ENCODE measurements at regions not wholly inside any gene's neighbourhood (a gene's known extent, or its start where the extent isn't known, plus 50 kb on each side); places are given as distances from the start of the nearest gene placed in this dataset.

GRCh38 chr6:101294676-101295075 lies 98.8 kb upstream of the GRIK2 start:
- DNase-seq (ENCODE audit: low spot score) (no peak), ATAC-seq (no peak)
- TF ChIP-seq, protein P1, sequence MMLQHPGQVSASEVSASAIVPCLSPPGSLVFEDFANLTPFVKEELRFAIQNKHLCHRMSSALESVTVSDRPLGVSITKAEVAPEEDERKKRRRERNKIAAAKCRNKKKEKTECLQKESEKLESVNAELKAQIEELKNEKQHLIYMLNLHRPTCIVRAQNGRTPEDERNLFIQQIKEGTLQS (CRISPR knock-in tag; conservative IDR thresholded peaks at IDR 0.05): no peak
- TF ChIP-seq, protein P2, sequence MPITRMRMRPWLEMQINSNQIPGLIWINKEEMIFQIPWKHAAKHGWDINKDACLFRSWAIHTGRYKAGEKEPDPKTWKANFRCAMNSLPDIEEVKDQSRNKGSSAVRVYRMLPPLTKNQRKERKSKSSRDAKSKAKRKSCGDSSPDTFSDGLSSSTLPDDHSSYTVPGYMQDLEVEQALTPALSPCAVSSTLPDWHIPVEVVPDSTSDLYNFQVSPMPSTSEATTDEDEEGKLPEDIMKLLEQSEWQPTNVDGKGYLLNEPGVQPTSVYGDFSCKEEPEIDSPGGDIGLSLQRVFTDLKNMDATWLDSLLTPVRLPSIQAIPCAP (CRISPR knock-in tag; IDR thresholded peaks at IDR 0.05): no peak
- no peak for TF ChIP-seq ZNF121 (CRISPR knock-in tag; IDR thresholded peaks at IDR 0.05)
- no peak for TF ChIP-seq AFF4 (CRISPR knock-in tag; IDR thresholded peaks at IDR 0.05; ENCODE audit: borderline replicate concordance)
- no peak for TF ChIP-seq AR (CRISPR knock-in tag; IDR thresholded peaks at IDR 0.05)
- TF ChIP-seq, protein P3, sequence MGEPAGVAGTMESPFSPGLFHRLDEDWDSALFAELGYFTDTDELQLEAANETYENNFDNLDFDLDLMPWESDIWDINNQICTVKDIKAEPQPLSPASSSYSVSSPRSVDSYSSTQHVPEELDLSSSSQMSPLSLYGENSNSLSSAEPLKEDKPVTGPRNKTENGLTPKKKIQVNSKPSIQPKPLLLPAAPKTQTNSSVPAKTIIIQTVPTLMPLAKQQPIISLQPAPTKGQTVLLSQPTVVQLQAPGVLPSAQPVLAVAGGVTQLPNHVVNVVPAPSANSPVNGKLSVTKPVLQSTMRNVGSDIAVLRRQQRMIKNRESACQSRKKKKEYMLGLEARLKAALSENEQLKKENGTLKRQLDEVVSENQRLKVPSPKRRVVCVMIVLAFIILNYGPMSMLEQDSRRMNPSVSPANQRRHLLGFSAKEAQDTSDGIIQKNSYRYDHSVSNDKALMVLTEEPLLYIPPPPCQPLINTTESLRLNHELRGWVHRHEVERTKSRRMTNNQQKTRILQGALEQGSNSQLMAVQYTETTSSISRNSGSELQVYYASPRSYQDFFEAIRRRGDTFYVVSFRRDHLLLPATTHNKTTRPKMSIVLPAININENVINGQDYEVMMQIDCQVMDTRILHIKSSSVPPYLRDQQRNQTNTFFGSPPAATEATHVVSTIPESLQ (CRISPR knock-in tag; IDR thresholded peaks at IDR 0.05): no peak
- TF ChIP-seq TEAD1 (CRISPR knock-in tag; IDR thresholded peaks at IDR 0.05): no peak
- TF ChIP-seq TP53 (CRISPR knock-in tag; IDR thresholded peaks at IDR 0.05): no peak
- no peak for TF ChIP-seq ZBTB43 (CRISPR knock-in tag; IDR thresholded peaks at IDR 0.05)
- TF ChIP-seq CREB1 (CRISPR knock-in tag; IDR thresholded peaks at IDR 0.05): no peak
- Mint-ChIP-seq H3K27ac (no peak overlapping the region), H3K4me3 (no peak overlapping the region), H3K27me3 (ENCODE audit: low read depth) (no peaks in the 10 kb centered on the region; the same call in 1 of the 2 replicates), H3K36me3 (peaks cover 19% of the 10 kb centered on the region), H3K9me3 (peaks cover 40% of the 10 kb centered on the region), H3K4me1 (no peaks in the 10 kb centered on the region)
- CTCF ChIA-PET: no interaction called here
- POLR2A ChIA-PET: no interaction called here

DNA sequence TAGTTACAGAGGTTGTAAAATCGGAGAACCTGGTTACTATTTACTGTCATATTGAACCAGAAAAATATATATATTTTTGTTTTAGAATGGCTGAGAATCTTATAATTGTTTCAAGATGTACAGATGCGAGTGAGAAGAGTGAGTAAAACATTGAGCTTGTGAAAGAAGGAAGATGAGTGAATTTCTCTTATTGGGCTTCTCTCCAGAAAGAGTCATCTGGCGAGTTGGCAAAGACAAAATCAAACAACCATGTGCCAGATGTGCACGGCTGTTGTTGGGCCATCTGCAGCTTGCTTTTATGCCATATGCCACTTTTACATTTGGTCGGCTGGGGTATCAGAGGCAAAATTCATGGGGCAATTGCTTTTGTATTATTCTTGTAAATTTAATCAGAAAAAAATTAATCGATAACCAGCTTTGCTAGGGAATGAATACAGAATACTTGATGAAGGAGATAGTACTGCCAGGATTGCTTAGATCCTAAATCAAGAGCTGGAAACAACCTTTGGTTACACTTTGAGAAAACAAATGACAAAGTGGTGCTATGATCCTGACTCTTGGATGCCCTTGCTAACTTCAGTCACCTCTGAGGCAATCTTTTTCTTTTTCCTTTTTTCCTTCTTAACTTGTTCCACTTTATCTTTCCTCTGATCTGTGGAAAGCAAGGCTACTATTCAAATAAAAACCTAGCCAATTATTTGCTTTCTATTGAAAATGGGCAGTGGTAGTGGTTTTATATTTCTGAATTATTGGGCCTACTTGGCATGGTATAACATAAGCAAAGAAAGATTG lies 97.1 kb upstream of the GRIK2 start:
- Mint-ChIP-seq H3K27ac (no peak overlapping the region), H3K4me3 (no peak overlapping the region), H3K4me1 (peaks cover 6% of the 10 kb centered on the region; the same call in 1 of the 2 replicates), H3K27me3 (ENCODE audit: low read depth) (no peaks in the 10 kb centered on the region; the same call in 1 of the 2 replicates), H3K36me3 (peaks cover 19% of the 10 kb centered on the region), H3K9me3 (peaks cover 37% of the 10 kb centered on the region)
- no peak for DNase-seq (ENCODE audit: low spot score)
- ChIA-PET CTCF (no interaction called here), POLR2A (no interaction called here)
- no peak for ATAC-seq
- TF ChIP-seq SMAD3 (CRISPR knock-in tag; IDR thresholded peaks at IDR 0.05; ENCODE audit: borderline replicate concordance): no peak
- no peak for TF ChIP-seq ATF1 (CRISPR knock-in tag; IDR thresholded peaks at IDR 0.05)
- no peak for TF ChIP-seq CREM (CRISPR knock-in tag; IDR thresholded peaks at IDR 0.05)
- TF ChIP-seq EMX1 (CRISPR knock-in tag; IDR thresholded peaks at IDR 0.05): no peak
- no peak for TF ChIP-seq ZNF232 (CRISPR knock-in tag; IDR thresholded peaks at IDR 0.05)
- no peak for TF ChIP-seq SMAD4 (CRISPR knock-in tag; IDR thresholded peaks at IDR 0.05)
- no peak for TF ChIP-seq RORB (CRISPR knock-in tag; IDR thresholded peaks at IDR 0.05)
- no peak for TF ChIP-seq ATF2 (CRISPR knock-in tag; IDR thresholded peaks at IDR 0.05; ENCODE audit: borderline replicate concordance, low read depth)
- TF ChIP-seq SOX15 (CRISPR knock-in tag; IDR thresholded peaks at IDR 0.05): no peak
- TF ChIP-seq ZNF396 (CRISPR knock-in tag; IDR thresholded peaks at IDR 0.05; ENCODE audit: borderline replicate concordance): no peak
- TF ChIP-seq KAT7 (CRISPR knock-in tag; IDR thresholded peaks at IDR 0.05; ENCODE audit: borderline replicate concordance): no peak
- TF ChIP-seq JUN (CRISPR knock-in tag; IDR thresholded peaks at IDR 0.05): no peak

All from WTC11 (cell line).